ENCODE measurements at regions not wholly inside any gene's neighbourhood (a gene's known extent, or its start where the extent isn't known, plus 50 kb on each side); places are given as distances from the start of the nearest gene placed in this dataset.

GRCh38 chr11:33411751-33412150 lies 154.6 kb downstream of the HIPK3 start:
- no peak for DNase-seq

GRCh38 chr11:33410086-33410765 lies 153.0 kb downstream of the HIPK3 start:
- no peak for DNase-seq

All from left kidney (tissue), 1 donor.